RWPE2 (cell line): ENCODE measurements at regions not wholly inside any gene's neighbourhood (a gene's known extent, or its start where the extent isn't known, plus 50 kb on each side); places are given as distances from the start of the nearest gene placed in this dataset.

Source experiments
- ATAC-seq: fragments of 200-7000 bp; cut with Tn5 transposase; 3 replicates; pipeline ENCODE4 v1.9.1; 2021; ENCODE audit warnings: low read depth
- DNase-seq: peaks from one replicate; pipeline ENCODE4 v3.0.0-alpha.2; 2020; ENCODE audit warnings: low spot score
- H3K27ac ChIP-seq: fragments of 450-650 bp; 2 replicates; pipeline ENCODE4 v1.5.1; 2017; ENCODE audit warnings: mild to moderate bottlenecking; ENCODE audit not compliant: poor library complexity, severe bottlenecking
- H3K27me3 ChIP-seq: fragments of 250-450 bp; sonication (Bioruptor Pico); 2 replicates; pipeline ENCODE4 v1.5.1; 2021; ENCODE audit warnings: mild to moderate bottlenecking, moderate library complexity; ENCODE audit not compliant: insufficient read depth, poor library complexity, severe bottlenecking
- H3K36me3 ChIP-seq: fragments of 250-450 bp; sonication (Bioruptor Pico); 2 replicates; pipeline ENCODE4 v1.5.1; 2020; ENCODE audit warnings: low read depth, mild to moderate bottlenecking, moderate library complexity
- H3K4me1 ChIP-seq: fragments of 250-450 bp; sonication (Bioruptor Pico); 2 replicates; pipeline ENCODE4 v1.5.1; 2021; ENCODE audit warnings: mild to moderate bottlenecking, moderate library complexity; ENCODE audit not compliant: insufficient read depth, poor library complexity, severe bottlenecking
- H3K4me3 ChIP-seq: fragments of 250-450 bp; sonication (Bioruptor Pico); 2 replicates; pipeline ENCODE4 v1.5.1; 2021; ENCODE audit warnings: mild to moderate bottlenecking, moderate library complexity; ENCODE audit not compliant: severe bottlenecking
- H3K9me3 ChIP-seq: fragments of 250-450 bp; sonication (Bioruptor Pico); 2 replicates; pipeline ENCODE4 v1.5.1; 2021; ENCODE audit warnings: mild to moderate bottlenecking, moderate library complexity; ENCODE audit not compliant: severe bottlenecking
- CTCF ChIP-seq: fragments of 450-650 bp; IDR thresholded peaks from one replicate; pipeline ENCODE4 v1.5.1; 2017; ENCODE audit warnings: mild to moderate bottlenecking, moderate library complexity; ENCODE audit not compliant: poor library complexity, severe bottlenecking

GRCh38 chr13:58165617-58166016 is 534.1 kb downstream of the PCDH17 start:
- TF ChIP-seq CTCF = no peak
- no peak for ATAC-seq
- Histone ChIP-seq H3K9me3 (no peaks in the 10 kb centered on the region), H3K27me3 (no peaks in the 10 kb centered on the region), H3K27ac (no peak overlapping the region), H3K36me3 (no peaks in the 10 kb centered on the region), H3K4me1 (no peaks in the 10 kb centered on the region), H3K4me3 (no peak overlapping the region)
- no peak for DNase-seq

GRCh38 chr13:58181111-58181510 is 549.6 kb downstream of the PCDH17 start:
- no peak for ATAC-seq
- Histone ChIP-seq H3K27me3 (no peaks in the 10 kb centered on the region), H3K9me3 (no peaks in the 10 kb centered on the region), H3K27ac (no peak overlapping the region), H3K4me3 (no peak overlapping the region), H3K4me1 (no peaks in the 10 kb centered on the region), H3K36me3 (no peaks in the 10 kb centered on the region)
- no peak for TF ChIP-seq CTCF
- no peak for DNase-seq

- Histone ChIP-seq H3K27me3 (no peaks in the 10 kb centered on the region), H3K36me3 (no peaks in the 10 kb centered on the region), H3K4me3 (no peak overlapping the region), H3K27ac (no peak overlapping the region), H3K4me1 (no peaks in the 10 kb centered on the region), H3K9me3 (no peaks in the 10 kb centered on the region)
- DNase-seq (no peak), ATAC-seq (no peak)
- no peak for TF ChIP-seq CTCF
These were observed 556.3 kb downstream of the PCDH17 start for GRCh38 chr13:58187881-58188280.

- Histone ChIP-seq H3K4me3 (no peak overlapping the region), H3K9me3 (no peaks in the 10 kb centered on the region), H3K36me3 (no peaks in the 10 kb centered on the region), H3K4me1 (no peaks in the 10 kb centered on the region), H3K27me3 (no peaks in the 10 kb centered on the region), H3K27ac (no peak overlapping the region)
- no peak for TF ChIP-seq CTCF
- no peak for ATAC-seq
- DNase-seq = no peak
These were observed 559.0 kb downstream of the PCDH17 start for GRCh38 chr13:58190577-58190976.

GRCh38 chr13:58191754-58192153 is 560.2 kb downstream of the PCDH17 start:
- no peak overlapping the region for H3K27ac ChIP-seq
- ATAC-seq (no peak), DNase-seq (no peak)
- no peaks in the 10 kb centered on the region for H3K4me1 ChIP-seq
- no peaks in the 10 kb centered on the region for H3K27me3 ChIP-seq
- H3K36me3 ChIP-seq = no peaks in the 10 kb centered on the region
- H3K4me3 ChIP-seq = no peak overlapping the region
- no peaks in the 10 kb centered on the region for H3K9me3 ChIP-seq
- no peak for TF ChIP-seq CTCF
